Left renal cortex interstitium (tissue), 4 donors: ENCODE measurements at regions not wholly inside any gene's neighbourhood (a gene's known extent, or its start where the extent isn't known, plus 50 kb on each side); places are given as distances from the start of the nearest gene placed in this dataset.

ENCODE experiments used
- DNase-seq, 4 donors: peaks; one replicate each; pipeline ENCODE4 v3.0.0-alpha.2; 2013; ENCODE audit warnings: low read depth in 4 of 4, low spot score in 2 of 4, missing footprints in 1 of 4

DNA sequence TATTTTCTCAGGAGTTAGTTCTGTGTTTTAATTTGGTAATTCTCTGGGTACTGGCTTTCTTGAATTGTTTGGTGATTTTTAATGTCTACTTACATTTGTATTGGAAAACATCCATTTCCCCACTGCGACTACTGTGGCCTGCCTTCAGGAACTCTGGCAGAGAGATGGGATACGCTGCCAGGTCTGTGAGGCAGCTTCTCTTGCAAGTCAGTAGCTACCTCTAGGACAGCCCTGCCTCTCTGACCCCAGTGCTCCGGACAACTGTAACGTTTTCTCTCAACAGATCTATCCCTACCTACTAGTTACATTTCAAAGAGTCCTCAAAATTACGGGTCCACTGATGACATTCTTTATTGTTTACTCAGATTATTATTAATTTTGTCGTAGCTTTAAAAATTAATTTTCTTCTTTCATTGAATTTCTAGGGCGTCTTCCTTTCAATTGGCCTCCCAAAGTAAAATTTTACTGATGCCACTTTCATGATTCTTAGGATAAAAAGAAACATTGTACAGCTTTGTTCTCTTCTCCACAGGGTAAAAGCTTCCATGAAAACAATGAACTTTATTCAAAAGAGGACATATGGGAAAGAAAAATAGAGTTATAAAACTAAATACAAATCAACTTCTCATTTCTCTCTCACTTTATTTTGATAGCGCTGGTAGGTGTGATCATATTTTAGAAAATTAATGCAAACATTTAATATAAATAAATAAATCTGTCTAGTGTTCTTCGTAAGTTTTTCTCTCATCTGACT, 123.2 kb upstream of the GOLGA8J start:
- DNase-seq: no peak

DNA sequence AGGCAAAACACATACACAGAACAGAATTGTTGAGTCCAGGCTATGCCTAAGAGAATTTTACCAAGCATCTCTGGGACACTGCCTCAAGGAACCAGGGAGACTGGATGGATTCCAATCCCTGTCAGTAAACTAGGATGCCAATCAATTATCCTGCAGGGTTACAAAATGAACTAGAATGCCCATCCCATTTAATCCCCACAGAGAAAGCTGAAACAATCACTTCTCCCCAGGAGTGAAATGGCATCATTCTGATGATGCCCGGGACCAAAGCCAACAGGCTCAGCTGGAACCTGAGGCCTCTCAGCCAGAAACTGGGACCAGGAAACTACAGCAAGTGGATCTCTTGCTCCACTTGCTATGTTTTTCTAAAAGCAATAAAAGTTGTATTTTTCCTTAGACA, 130.0 kb upstream of the TJP1 start:
- DNase-seq: no peak

DNA sequence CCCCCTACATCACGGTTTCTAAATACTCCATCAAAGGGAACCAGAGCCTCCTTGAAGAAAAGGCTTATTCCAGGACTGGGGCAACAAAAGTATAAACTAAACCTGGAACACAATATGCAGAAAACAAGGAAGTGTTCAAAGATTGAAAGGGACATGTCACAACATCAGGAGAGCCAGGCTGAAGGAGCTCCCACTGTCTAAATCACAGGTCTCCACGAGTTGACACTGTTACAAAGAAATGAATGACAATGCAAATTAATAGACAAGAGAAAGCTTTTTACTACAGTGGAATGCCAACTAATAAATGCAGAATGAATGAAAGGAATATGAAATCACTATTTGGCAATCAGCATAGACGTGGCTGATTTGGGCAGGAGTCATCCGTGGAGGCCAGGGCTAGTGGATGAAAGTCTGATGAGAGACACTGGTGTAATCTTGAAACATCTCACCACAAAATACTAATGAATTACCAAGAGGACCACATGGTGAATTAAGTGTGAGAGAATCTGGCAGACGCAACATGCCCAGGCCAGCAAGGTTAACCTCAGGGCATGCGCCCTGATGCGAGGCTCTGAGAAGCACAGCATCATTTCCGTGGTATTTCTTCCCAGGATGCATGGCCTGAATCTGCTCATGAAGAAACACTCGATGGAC, 123.8 kb upstream of the TJP1 start:
- DNase-seq: no peak

DNA sequence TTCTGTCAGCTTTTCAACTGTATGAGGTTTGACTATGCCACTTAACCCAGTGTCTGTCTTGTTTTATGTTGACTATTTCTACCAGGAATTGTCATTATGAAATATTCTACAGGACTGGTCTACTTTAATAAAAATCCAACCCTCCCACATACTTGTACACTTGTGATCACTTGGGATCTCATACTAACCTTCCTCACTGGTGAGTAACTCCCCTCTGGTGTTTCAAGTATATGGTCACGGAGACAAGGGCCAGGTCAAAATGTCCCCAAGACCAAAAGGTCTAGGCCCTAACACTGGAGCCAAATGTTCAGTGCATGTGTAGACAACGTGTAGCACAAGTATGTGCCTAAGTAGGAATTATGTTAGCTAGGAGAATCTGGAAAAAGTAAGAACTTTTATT, 122.7 kb upstream of the TJP1 start:
- DNase-seq: no peak

DNA sequence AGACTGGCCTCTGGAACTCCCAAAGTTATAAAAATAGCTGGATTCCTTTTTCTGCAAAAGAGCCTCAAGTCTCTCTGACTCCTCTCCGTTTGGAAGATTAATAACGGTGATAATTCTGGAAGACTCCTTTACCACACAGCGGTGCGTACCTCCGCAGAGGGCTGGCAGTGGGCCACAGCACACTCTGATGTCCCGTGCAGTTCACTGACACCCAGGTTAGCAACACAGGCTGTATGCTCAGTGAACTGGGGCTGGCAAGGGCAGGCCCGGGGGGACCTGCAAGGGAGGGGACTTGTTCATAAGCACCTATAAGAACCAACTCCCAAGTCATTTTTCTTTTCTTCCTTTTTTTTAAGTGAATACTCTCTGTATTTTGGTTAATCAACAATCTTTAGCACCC, 120.3 kb upstream of the TJP1 start:
- no peak for DNase-seq

DNA sequence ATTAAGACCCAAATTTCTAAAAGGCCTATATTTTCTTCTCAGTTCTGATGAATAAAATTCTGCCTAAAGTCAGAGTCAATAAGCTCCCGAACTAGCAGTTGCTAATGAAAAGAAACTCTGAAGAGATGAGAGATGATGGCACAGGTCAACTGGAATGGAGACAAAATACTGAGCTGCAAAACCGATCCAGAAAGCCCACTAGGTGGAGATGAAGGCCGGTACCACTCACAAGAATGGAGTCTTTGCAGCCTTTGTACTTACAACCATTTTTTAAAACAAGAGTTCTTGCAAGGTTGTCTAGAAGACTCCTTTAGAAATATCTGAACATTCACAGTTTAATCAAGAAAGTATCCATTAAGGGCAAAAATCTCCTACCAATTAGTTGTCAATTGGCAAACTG, 119.9 kb upstream of the TJP1 start:
- no peak for DNase-seq

DNA sequence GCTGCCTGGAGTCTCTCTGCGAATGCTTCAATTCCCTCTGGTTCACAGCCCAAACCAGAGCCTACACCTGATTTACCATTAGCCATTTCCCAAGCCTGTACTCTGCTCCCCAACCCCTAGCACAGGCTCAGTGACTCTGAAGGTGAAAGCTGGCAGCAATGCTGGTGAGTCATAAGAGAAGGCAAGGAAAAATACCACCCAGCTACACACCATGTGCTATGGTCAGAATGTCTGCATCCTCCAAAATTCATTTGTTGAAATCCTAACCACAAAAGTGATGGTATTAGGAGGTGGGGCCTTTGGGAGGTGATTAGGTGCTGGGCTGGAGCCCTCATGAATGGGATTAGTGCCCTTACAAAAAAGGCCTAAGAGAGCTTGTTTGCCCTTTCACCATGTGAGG, 117.1 kb upstream of the TJP1 start:
- no peak for DNase-seq

DNA sequence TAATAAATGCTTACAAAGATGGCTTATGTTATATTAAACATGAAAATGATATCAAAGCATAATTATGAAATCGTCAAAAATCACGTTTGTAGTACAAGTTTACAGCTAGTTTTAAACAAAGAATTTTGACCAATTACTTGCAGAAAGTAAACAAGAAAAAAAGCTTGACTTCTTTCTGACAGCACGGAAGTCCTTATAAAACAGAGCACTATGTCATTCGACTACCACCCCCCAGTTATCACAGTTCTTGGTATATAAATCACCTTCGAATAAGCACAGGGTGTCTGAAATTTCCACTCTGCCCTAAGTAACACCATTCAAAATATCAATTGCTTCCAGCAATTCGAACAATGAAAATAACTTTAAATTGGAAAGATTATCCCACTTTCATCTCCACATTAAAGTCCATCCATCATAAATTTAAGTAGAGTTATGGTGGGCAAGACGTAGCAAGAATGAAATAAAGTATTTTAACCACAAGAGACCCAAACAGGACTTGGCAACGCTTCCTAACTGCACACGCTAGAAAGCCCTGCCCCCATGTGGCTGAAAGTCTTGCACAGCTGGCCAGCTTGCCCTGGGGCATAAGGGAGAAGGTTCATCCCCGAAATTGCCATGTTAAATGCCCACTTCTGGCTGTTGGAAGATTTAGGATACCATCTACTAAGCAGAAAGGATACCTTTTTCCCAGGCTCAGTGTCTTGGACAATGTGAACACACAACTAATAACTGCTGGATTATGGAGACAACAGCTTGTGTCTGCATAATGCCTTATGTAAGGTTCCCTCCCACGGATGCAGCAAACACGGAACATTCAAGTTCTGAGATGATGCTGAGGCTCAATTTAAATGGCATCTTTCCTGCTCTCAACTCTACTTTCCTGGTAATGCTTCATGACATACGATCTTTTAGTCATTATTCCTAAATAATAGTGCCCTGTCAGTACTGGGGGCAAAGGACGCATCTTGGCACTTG, 116.4 kb upstream of the TJP1 start:
- no peak for DNase-seq

DNA sequence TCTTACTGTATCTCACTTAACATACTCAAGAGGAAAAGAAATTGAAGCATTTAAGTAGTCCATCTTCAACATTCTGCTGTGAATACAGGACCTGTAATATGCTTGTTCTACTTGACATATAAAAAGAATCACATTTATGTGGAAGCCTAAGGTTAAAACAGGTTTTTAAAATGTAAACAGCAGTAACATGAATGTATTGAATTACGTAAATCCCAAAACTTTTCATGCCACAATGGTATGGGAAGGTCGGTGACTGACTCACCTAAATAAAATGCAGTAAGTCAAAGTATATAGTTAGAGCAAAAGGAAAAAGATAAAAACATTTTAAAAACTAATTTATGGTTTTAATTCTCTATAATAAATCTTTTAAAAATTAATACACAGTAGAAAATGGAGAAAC, 115.7 kb upstream of the TJP1 start:
- DNase-seq: no peak

DNA sequence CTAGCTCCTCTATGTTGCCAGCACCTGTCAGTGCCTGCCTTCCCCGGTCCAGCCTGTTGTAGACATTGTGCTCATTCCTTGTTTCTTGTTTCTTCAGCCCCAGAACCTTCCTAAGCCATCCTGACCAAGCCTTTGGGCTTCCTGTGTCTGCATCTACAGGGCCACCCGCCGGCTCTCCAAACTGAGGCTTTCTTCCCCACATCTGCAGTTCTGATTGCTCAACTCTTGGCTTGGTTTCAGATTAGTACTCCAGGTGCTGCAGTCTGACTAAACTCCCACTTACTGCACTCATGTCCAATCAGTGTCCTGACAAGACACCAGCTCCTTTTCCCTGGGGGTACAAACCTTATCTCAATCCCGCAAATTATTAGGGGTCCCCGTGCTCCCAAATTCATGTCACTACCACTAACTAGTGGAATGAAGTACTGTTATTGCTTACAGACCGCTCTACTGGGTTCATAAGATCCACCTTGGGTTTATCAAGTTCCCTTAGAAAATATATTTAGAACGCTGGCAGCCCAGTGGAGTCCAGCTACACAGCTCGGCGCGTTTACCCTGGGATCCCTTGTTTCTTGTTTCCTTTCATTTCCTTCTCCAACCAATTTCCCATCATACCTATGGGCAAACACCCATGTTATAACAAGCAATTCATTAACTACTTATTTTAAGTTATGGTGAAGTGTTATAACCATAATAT, 114.2 kb upstream of the TJP1 start:
- no peak for DNase-seq

DNA sequence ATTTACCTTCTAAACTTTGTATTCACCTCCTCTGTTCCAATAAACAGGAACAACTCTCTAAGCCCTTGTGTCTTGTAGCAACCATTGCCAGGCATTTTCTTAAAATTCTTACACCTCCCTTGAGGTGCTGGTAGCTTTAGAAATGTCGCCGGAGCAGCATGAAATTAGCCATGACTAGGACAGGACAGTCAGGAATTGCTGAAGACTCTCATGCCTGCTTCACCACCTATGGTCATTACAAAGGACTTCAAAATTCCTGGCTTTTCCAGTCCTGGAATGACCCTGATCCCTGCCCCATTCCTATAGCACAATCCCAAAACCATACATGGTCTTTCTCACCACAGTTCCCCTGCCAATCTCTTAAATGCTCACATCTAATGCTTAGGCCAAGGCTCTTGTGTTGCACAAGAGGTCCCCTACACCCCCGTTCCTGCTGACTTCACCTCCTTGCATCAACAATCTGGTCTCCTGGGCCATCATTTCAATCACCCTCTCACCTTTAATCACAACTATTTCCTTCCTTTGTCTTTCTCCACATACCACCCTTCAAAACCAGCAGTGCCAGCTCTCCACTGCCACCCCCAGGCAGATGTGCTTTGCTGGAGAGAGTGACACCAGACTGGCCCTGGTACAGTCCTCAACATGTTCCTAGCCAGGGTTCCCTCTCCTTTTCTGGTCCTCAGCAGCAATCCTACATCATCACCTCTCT, 113.2 kb upstream of the TJP1 start:
- no peak for DNase-seq

DNA sequence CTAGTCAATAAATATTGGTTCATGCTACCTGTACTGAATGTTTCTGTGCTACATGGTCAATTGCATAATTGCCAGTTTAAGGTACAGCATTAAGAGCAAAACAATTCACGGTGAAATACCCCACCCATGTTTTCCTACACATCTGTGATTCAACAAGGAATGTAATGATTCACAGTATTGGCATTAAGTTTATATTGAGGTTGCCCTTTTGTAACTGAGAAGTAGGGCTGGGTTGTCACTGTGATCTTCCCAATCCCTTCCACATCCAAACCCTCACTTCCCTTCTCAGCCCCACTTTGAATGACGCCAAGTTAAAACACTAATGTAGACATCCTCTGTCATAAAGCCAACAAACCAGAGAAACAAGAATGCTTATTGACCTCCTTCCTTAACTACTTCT, 112.0 kb upstream of the TJP1 start:
- DNase-seq: no peak

DNA sequence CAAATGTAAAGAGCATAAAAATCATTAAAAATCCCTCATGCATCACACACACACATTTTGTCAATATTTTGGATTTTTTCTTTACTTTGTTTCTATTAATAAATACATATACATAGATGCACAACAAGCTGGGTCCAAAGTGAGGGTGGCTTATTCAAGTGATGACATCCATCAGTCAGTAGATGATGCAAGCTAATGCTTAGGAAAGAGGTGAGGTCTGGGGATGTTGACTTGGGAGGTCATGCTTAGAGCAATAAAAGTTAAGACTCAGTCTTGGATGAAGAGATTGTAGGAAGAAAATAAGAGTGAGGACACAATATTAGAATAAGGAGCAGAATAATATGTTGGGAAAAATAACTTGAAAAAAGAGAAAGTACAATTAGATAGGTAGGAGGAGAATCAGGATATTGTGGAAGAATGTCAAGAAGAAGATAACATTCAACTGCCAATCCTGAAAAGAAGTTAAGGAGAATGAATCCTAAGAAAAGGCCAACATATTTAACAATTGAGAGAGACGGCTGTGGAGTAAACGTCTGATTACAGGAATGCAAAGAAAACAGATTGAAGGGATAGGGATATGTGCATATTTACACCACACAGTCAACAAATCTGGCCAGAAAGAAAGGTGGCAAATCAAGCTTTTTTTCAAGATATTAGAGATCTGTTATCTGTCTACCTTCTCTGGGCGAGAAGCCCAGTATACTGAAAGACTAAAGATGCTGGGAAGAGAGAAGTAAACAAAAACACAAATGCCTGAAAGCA, 111.0 kb upstream of the TJP1 start:
- no peak for DNase-seq

DNA sequence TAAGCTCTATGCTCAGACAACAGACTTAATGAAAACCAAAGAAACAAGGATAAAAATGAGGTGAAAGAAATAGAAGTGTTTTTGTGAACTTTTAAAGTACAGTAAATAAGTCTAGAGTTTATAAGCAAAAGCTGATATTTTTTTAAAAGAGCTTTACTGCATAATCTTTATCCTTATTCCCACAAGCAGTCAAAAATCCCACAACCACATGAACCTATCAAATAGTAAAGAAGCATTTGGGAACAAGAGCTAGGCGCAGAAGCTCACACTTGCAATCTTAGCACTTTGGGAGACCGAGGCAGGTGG, 103.8 kb upstream of the TJP1 start:
- no peak for DNase-seq

DNA sequence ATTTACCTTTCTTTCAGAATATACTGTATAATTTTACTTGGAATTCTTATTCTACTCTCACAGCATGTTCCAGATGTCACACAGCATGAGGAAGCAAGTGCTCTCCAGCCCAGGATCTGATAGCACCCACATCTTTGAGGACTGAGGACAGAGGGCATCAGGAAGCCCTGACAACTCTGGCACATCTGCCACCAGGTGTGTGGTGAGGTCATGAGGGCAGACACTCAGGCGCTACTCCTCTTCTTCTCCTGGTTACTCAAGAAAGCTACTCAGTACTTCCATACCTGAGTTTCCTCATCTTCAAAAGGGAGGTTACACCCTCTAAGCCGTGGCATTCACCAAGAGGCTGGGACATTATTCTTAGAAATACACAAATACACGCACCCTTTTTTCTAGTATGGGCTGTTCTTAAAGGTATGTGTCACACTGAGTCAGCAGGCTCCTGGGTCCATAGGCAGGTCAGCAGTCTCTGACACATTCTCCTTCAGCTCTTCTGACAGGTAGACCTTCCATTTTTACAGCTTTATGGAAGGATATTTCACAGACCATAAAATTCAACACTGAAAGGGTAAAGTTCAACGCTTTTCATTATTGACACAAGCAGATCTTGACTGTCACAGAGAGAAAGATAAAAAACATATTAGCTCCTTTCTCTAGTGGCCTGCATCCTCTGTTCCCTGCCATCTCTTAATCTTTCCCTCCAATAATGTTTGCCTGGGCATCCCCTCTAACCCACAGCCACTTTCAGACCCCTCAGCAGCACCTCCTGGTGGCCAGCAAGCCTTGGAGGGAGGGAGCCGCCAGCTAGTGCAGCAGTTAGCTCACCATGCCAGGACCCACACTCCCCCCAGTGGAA, 103.2 kb upstream of the TJP1 start:
- peak in 2 of 4 donors; percentile 30 to 59 for DNase-seq

DNA sequence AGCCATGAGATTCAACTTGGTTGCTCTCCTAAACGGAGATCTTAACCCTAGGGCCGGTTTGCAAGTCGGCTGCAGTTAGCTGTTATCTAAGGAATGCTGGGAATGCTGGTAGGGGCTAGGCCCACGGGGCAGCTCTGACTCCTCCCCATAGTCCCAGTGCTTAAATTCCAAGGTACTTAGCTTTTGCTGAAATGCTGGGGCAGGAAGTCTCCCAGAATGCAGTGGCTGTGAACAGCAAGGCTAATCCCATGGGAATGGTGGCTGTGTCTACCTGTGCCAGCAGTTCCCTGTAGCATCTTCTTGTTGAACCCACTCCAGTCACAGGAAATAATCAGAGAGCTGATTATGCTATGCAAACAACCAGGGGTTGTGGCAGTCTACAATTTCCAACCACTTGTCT, 102.5 kb upstream of the TJP1 start:
- DNase-seq: no peak

DNA sequence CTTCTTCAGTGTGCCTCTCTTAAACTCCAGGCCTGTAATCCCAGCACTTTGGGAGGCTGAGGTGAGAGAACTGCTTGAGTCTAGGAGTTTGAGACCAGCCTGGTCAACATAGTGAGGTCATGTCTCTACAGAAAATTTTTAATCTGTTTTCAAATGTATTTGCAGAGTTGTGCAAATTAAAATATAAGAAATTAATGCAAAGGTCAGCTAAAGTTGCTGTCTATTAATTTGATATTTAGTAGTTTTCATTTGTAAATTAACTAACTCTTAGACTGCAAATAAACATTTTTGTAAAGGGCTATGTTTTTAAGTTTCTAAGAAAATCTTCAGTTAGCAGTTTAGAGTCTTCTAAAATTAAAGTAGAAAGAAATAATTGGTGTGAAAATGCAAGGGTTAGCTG, 99.9 kb upstream of the TJP1 start:
- no peak for DNase-seq

DNA sequence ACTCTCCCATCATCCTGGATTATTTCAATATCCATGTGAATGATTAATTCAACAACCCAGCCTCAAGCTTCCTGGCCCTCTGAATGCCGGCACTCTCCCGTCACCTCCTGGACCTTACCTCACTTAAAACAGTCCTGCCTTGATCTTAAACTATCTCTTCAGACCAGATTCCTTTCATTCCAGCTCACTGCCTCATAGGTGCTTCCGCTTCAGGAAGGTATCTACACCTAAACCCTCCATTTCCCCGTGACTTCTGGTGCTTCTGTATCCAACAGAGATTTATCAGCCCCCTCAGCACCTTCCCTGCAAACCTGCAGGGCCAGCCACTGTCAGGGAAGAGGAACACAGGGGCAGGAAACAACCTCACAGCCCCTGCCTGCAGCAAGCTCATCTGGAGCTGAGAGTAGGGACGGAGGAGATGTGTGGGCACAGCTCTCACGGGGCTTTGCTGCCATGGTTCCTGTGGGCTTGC, 98.9 kb upstream of the TJP1 start:
- DNase-seq: no peak

DNA sequence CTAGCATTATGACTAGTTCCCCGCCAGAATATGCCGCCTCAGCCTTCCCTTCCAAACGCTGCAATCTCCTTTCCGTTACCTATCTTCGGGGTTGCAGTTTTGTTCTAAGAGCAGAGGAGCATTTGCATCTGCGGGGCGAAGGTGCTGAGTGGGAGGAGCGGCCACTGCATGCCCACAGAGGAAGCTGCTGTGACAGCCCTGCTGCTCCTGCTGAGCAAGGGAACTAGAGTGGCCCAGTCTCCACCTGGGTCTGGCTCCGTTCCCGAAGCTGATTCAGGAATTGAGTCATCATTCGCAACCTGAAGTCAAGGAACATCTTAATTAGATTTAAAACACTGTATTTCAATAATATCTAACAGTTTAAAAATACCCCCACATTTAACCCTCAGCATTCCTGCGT, 98.2 kb upstream of the TJP1 start:
- no peak for DNase-seq
